HUES6 (cell line): ENCODE measurements at regions not wholly inside any gene's neighbourhood (a gene's known extent, or its start where the extent isn't known, plus 50 kb on each side); places are given as distances from the start of the nearest gene placed in this dataset.

Experiments used
- H3K27ac ChIP-seq: 2 replicates; pipeline ENCODE4 v1.7.0; 2013; ENCODE audit warnings: low read depth, mild to moderate bottlenecking, low read length, inconsistent platforms
- H3K27me3 ChIP-seq: 2 replicates; pipeline ENCODE4 v1.6.1; 2013; ENCODE audit warnings: low read length; ENCODE audit not compliant: control insufficient read depth, insufficient read depth
- H3K36me3 ChIP-seq: 2 replicates; pipeline ENCODE4 v1.6.1; 2013; ENCODE audit warnings: low read length; ENCODE audit not compliant: control insufficient read depth, insufficient read depth
- H3K4me1 ChIP-seq: 2 replicates; pipeline ENCODE4 v1.6.1; 2013; ENCODE audit warnings: low read length; ENCODE audit not compliant: control insufficient read depth, insufficient read depth
- H3K4me3 ChIP-seq: 2 replicates; pipeline ENCODE4 v1.5.1; 2013; ENCODE audit warnings: low read depth, low read length
- H3K9ac ChIP-seq: one replicate; pipeline ENCODE4 v1.6.1; 2013; ENCODE audit warnings: mild to moderate bottlenecking, low read length
- H3K9me3 ChIP-seq: 2 replicates; pipeline ENCODE4 v1.6.1; 2013; ENCODE audit warnings: low read depth, low read length; ENCODE audit not compliant: control insufficient read depth, insufficient read depth

GRCh38 chr5:8615142-8615858, 746.4 kb downstream of the MTRR start:
- Histone ChIP-seq H3K4me3 (no peak overlapping the region), H3K9ac (no peak overlapping the region), H3K36me3 (no peaks in the 10 kb centered on the region), H3K27me3 (no peaks in the 10 kb centered on the region), H3K9me3 (no peaks in the 10 kb centered on the region), H3K27ac (no peak overlapping the region), H3K4me1 (no peaks in the 10 kb centered on the region)

DNA sequence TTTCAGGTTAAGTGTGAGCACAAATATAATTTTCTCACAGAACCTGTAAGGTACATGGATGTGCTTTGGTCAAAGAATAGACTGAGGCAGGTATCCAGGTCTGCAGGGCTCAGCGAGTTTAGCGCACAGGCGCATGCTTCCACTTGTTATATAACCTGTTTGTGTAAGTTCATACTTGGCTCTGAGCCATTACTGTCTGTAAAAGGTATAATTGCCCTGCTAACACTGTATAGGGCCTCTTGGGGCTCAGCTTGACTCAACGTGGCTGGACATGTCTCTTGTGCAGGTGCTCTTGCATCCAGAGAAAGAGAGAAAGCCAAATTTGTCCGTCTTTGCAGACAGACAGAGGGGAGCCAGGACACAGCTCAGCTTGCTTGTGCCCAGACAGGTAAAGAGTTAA, 759.6 kb downstream of the MTRR start:
- H3K4me3 ChIP-seq, result no peak overlapping the region
- no peaks in the 10 kb centered on the region for H3K36me3 ChIP-seq
- H3K9ac ChIP-seq, result no peak overlapping the region
- no peaks in the 10 kb centered on the region for H3K9me3 ChIP-seq
- no peaks in the 10 kb centered on the region for H3K27me3 ChIP-seq
- no peaks in the 10 kb centered on the region for H3K4me1 ChIP-seq
- no peak overlapping the region for H3K27ac ChIP-seq

- Histone ChIP-seq H3K27ac (no peak overlapping the region), H3K4me1 (no peaks in the 10 kb centered on the region), H3K36me3 (no peaks in the 10 kb centered on the region), H3K27me3 (no peaks in the 10 kb centered on the region), H3K9me3 (no peaks in the 10 kb centered on the region), H3K4me3 (no peak overlapping the region), H3K9ac (no peak overlapping the region)
Measured at GRCh38 chr5:8633259-8633658, 764.3 kb downstream of the MTRR start.

DNA sequence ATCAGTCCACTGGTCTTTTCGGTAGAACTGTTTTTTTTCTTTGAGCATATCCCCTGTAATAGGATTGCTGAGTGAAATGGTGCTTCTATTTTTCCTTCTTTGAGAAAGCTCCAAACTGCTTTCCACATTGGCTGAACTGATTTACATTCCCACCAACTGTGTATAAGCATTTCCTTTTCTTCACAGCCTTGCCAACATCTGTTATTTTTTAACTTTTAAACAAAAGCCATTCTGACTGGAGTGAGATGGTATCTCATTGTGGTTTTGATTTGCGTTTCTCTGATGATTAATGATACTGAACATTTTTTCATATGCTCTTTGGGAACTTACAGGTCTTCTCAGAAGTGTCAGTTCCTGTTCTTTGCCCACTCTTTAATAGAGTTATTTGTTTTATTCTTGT, 764.7 kb downstream of the MTRR start:
- Histone ChIP-seq H3K9ac (no peak overlapping the region), H3K36me3 (no peaks in the 10 kb centered on the region), H3K9me3 (no peaks in the 10 kb centered on the region), H3K27me3 (no peaks in the 10 kb centered on the region), H3K27ac (no peak overlapping the region), H3K4me3 (no peak overlapping the region), H3K4me1 (no peaks in the 10 kb centered on the region)

GRCh38 chr5:8634219-8634618, 765.3 kb downstream of the MTRR start:
- H3K9ac ChIP-seq, result no peak overlapping the region
- H3K9me3 ChIP-seq, result no peaks in the 10 kb centered on the region
- no peaks in the 10 kb centered on the region for H3K36me3 ChIP-seq
- no peaks in the 10 kb centered on the region for H3K4me1 ChIP-seq
- H3K27me3 ChIP-seq, result no peaks in the 10 kb centered on the region
- no peak overlapping the region for H3K4me3 ChIP-seq
- H3K27ac ChIP-seq, result no peak overlapping the region

DNA sequence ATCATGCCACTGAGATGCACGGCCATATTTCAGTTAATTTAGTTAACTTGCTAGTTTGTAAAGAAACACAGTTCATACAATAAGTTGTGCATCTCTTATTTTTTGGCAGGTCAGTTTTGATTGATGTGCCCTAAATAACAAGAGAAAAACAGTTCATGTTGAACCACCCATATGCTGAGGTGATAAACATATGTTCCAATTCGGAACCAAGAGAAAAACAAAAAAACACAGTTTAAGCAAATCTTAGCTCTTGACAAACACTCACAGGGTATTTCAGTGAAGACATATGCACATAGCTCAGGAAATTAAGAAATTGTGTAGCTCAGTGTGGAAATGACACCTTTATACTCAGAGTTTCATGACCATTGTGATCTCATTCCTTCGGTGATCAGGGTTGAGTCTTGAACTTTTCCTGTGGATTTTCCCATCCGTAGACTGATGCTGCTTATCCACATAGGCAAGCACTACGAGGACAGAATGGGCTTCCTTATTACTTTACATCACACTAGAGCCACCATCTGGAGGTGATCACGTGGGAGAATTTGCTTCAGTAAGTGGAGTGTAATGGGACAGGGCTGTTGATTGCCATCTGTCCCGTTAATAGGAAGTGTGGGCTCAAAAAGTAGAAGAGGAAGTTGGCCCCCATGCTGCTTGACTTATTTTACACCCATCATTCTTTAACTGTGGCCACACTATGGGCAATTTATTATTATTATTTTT, 773.0 kb downstream of the MTRR start:
- H3K27ac ChIP-seq, result no peak overlapping the region
- H3K9me3 ChIP-seq, result no peaks in the 10 kb centered on the region
- H3K36me3 ChIP-seq, result no peaks in the 10 kb centered on the region
- H3K27me3 ChIP-seq, result no peaks in the 10 kb centered on the region
- H3K4me1 ChIP-seq, result no peaks in the 10 kb centered on the region
- H3K9ac ChIP-seq, result no peak overlapping the region
- no peak overlapping the region for H3K4me3 ChIP-seq

- no peaks in the 10 kb centered on the region for H3K36me3 ChIP-seq
- no peak overlapping the region for H3K4me3 ChIP-seq
- H3K27me3 ChIP-seq, result no peaks in the 10 kb centered on the region
- H3K9ac ChIP-seq, result no peak overlapping the region
- no peaks in the 10 kb centered on the region for H3K9me3 ChIP-seq
- H3K4me1 ChIP-seq, result no peaks in the 10 kb centered on the region
- no peak overlapping the region for H3K27ac ChIP-seq
Measured at GRCh38 chr5:8644377-8644776, 775.4 kb downstream of the MTRR start.

GRCh38 chr5:8647111-8647510, 778.2 kb downstream of the MTRR start:
- no peaks in the 10 kb centered on the region for H3K36me3 ChIP-seq
- H3K9me3 ChIP-seq, result no peaks in the 10 kb centered on the region

GRCh38 chr5:8650186-8650585, 781.2 kb downstream of the MTRR start:
- no peaks in the 10 kb centered on the region for H3K9me3 ChIP-seq

More at GRCh38 chr5:8647111-8647510, 778.2 kb downstream of the MTRR start:
- Histone ChIP-seq H3K27me3 (no peaks in the 10 kb centered on the region), H3K4me1 (no peaks in the 10 kb centered on the region), H3K27ac (no peak overlapping the region), H3K9ac (no peak overlapping the region), H3K4me3 (no peak overlapping the region)

GRCh38 chr5:8660133-8660893, 791.4 kb downstream of the MTRR start:
- Histone ChIP-seq H3K9ac (no peak overlapping the region), H3K4me3 (no peak overlapping the region), H3K27ac (no peak overlapping the region), H3K9me3 (no peaks in the 10 kb centered on the region), H3K4me1 (no peaks in the 10 kb centered on the region), H3K36me3 (no peaks in the 10 kb centered on the region), H3K27me3 (no peaks in the 10 kb centered on the region)

More at GRCh38 chr5:8650186-8650585, 781.2 kb downstream of the MTRR start:
- H3K4me1 ChIP-seq, result no peaks in the 10 kb centered on the region
- H3K27me3 ChIP-seq, result no peaks in the 10 kb centered on the region
- H3K27ac ChIP-seq, result no peak overlapping the region
- H3K36me3 ChIP-seq, result no peaks in the 10 kb centered on the region
- H3K9ac ChIP-seq, result no peak overlapping the region
- no peak overlapping the region for H3K4me3 ChIP-seq

DNA sequence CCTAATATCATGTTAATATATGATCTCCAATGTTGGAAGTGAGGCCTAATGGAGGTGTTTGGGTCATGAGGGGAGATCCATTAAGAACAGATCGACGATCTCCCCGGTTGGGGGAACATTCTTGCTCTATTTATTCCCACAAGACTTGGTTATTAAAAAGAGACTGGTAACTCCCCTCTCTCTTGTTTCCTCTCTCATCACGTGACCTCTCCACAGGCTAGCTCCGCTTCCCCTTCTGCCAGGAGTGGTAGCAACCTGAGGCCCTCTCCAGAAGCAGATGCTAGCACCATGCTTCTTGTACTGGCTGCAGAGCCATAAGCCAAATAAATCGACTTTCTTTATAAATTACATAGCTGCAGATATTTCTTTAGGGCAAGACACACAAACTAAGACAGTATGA, 794.4 kb downstream of the MTRR start:
- Histone ChIP-seq H3K4me3 (no peak overlapping the region), H3K27me3 (no peaks in the 10 kb centered on the region), H3K27ac (no peak overlapping the region), H3K9me3 (no peaks in the 10 kb centered on the region), H3K4me1 (no peaks in the 10 kb centered on the region), H3K9ac (no peak overlapping the region), H3K36me3 (no peaks in the 10 kb centered on the region)
